T-cell (primary cell): ENCODE measurements at regions not wholly inside any gene's neighbourhood (a gene's known extent, or its start where the extent isn't known, plus 50 kb on each side); places are given as distances from the start of the nearest gene placed in this dataset.

Source experiments
- ATAC-seq, 4 experiments: fragments of 200-7000 bp in 3 of 4; fragments of 150-1000 bp in 1 of 4; cut with Tn5 transposase; replicated peaks in 1 of 4; 1 replicate in 3 of 4; 2 replicates in 1 of 4; pipeline ENCODE4 v1.10.0; 2021; ENCODE audit warnings: moderate library complexity in 3 of 4, mild to moderate bottlenecking in 2 of 4, moderate number of reproducible peaks in 1 of 4
- CTCF ChIA-PET, 2 donors: fragments of 300-600 bp; sonication (Branson Sonifier 250); formaldehyde crosslinking; loops; one replicate each; lab custom pipeline; 2022; ENCODE audit warnings: antibody characterized with exemption in 2 of 2; lab: Charles Lee
- POLR2A ChIA-PET, 2 donors: fragments of 300-600 bp; sonication (Branson Sonifier 250); formaldehyde crosslinking; loops; one replicate each; lab custom pipeline; 2022; ENCODE audit warnings: antibody characterized with exemption in 2 of 2; lab: Charles Lee
- DNase-seq, 35 experiments: peaks; one replicate each; pipeline versions ENCODE4 v3.0.0 to v3.0.0-alpha.2; 2013 to 2023
- H3K27ac ChIP-seq: one replicate; pipeline ENCODE4 v1.5.1; 2013; ENCODE audit warnings: low read length
- H3K27me3 ChIP-seq, 2 experiments: replicated peaks in 1 of 2; 1 replicate in 1 of 2; 2 replicates in 1 of 2; pipeline versions ENCODE4 v1.6.1 to v1.7.0; 2013; ENCODE audit warnings: low read length in 1 of 2, mixed read lengths in 1 of 2; ENCODE audit not compliant: control insufficient read depth in 2 of 2, insufficient read depth in 2 of 2; ENCODE audit errors: extremely low read depth in 1 of 2
- H3K36me3 ChIP-seq, 2 donors: 1 replicate in 1 of 2; 2 replicates in 1 of 2; pipeline versions ENCODE4 v1.6.1 to v1.7.0; 2013; ENCODE audit warnings: low read length in 1 of 2; ENCODE audit not compliant: control insufficient read depth in 2 of 2, insufficient read depth in 1 of 2; ENCODE audit errors: extremely low read depth in 1 of 2
- H3K4me1 ChIP-seq, 2 experiments: 1 replicate in 1 of 2; 2 replicates in 1 of 2; pipeline versions ENCODE4 v1.6.1 to v1.7.0; 2013; ENCODE audit warnings: low read length in 2 of 2, mixed read lengths in 1 of 2; ENCODE audit not compliant: insufficient read depth in 2 of 2, control insufficient read depth in 1 of 2; ENCODE audit errors: extremely low read depth in 1 of 2
- H3K4me3 ChIP-seq, 2 donors: 1 replicate in 1 of 2; 2 replicates in 1 of 2; pipeline versions ENCODE4 v1.5.1 to v1.7.0; 2013; ENCODE audit warnings: mild to moderate bottlenecking in 2 of 2, low read length in 1 of 2, moderate library complexity in 1 of 2; ENCODE audit not compliant: control insufficient read depth in 1 of 2; ENCODE audit errors: extremely low read depth in 1 of 2
- H3K9me3 ChIP-seq: 2 replicates; pipeline ENCODE4 v1.7.0; 2013
- H3K27ac Mint-ChIP-seq, 2 donors: one replicate each; pipeline ENCODE4 v1.8.0; 2020 to 2021; ENCODE audit warnings: mild to moderate bottlenecking in 2 of 2, mixed read lengths in 2 of 2
- H3K27me3 Mint-ChIP-seq, 2 donors: one replicate each; pipeline ENCODE4 v1.8.0; 2021 to 2022; ENCODE audit warnings: mixed read lengths in 2 of 2
- H3K36me3 Mint-ChIP-seq: one replicate; pipeline ENCODE4 v1.8.0; 2021; ENCODE audit warnings: mixed read lengths
- H3K4me1 Mint-ChIP-seq, 3 donors: one replicate each; pipeline ENCODE4 v1.8.0; 2020 to 2022; ENCODE audit warnings: mixed read lengths in 3 of 3, mild to moderate bottlenecking in 1 of 3
- H3K4me3 Mint-ChIP-seq, 3 donors: one replicate each; pipeline ENCODE4 v1.8.0; 2020 to 2022; ENCODE audit warnings: mild to moderate bottlenecking in 3 of 3, mixed read lengths in 3 of 3, moderate library complexity in 3 of 3
- H3K9me3 Mint-ChIP-seq, 3 donors: one replicate each; pipeline ENCODE4 v1.8.0; 2020 to 2022; ENCODE audit warnings: mixed read lengths in 3 of 3
- WGBS: methylation state at CpG from one replicate; pipeline ENCODE4 v1.1.5; 2013; ENCODE audit warnings: missing lambda C conversion rate; ENCODE audit not compliant: insufficient coverage; 5-methylcytosine and 5-hydroxymethylcytosine counted together

- CTCF ChIA-PET, result no interaction called here
- peaks cover 23% of the 10 kb centered on the region for H3K36me3 Mint-ChIP-seq
- no peak overlapping the region for H3K4me3 Mint-ChIP-seq
These were observed 128.1 kb downstream of the SLC25A47 start for GRCh38 chr14:100451264-100451663.

GRCh38 chr14:100453930-100454329, 130.8 kb downstream of the SLC25A47 start:
- Histone ChIP-seq H3K4me1 (no peaks in the 10 kb centered on the region), H3K4me3 (no peak overlapping the region), H3K9me3 (no peaks in the 10 kb centered on the region), H3K27me3 (no peaks in the 10 kb centered on the region), H3K36me3 (no peaks in the 10 kb centered on the region), H3K27ac (no peak overlapping the region)
- Mint-ChIP-seq H3K27me3 (no peaks in the 10 kb centered on the region), H3K9me3 (no peaks in the 10 kb centered on the region), H3K27ac (no peak overlapping the region), H3K36me3 (peaks cover 18% of the 10 kb centered on the region), H3K4me3 (no peak overlapping the region), H3K4me1 (no peaks in the 10 kb centered on the region)
- ChIA-PET POLR2A (no interaction called here), CTCF (no interaction called here)
- ATAC-seq, result no peak
- DNase-seq, result no peak
- WGBS, result no CpG with 5 or more reads among the region's 2 CpGs

More at GRCh38 chr14:100451264-100451663, 128.1 kb downstream of the SLC25A47 start:
- Histone ChIP-seq H3K27me3 (no peaks in the 10 kb centered on the region), H3K4me3 (no peak overlapping the region), H3K9me3 (no peaks in the 10 kb centered on the region), H3K27ac (no peak overlapping the region), H3K4me1 (peaks cover 0 to 9% of the 10 kb centered on the region in 2 experiments), H3K36me3 (no peaks in the 10 kb centered on the region)
- Mint-ChIP-seq H3K4me1 (peaks cover 5 to 8% (median 7%) of the 10 kb centered on the region in 3 donors), H3K9me3 (no peaks in the 10 kb centered on the region), H3K27me3 (no peaks in the 10 kb centered on the region), H3K27ac (no peak overlapping the region)
- DNase-seq, result no peak
- POLR2A ChIA-PET, result no interaction called here
- no peak for ATAC-seq
- WGBS, result 84% methylated on average over 4 of the region's 6 CpGs

- Histone ChIP-seq H3K36me3 (no peaks in the 10 kb centered on the region), H3K4me3 (no peak overlapping the region), H3K4me1 (no peaks in the 10 kb centered on the region), H3K27me3 (no peaks in the 10 kb centered on the region), H3K9me3 (no peaks in the 10 kb centered on the region), H3K27ac (no peak overlapping the region)
- ATAC-seq (no peak), DNase-seq (no peak)
- Mint-ChIP-seq H3K4me3 (no peak overlapping the region), H3K36me3 (peaks cover 18% of the 10 kb centered on the region), H3K4me1 (no peaks in the 10 kb centered on the region), H3K27me3 (no peaks in the 10 kb centered on the region), H3K9me3 (no peaks in the 10 kb centered on the region), H3K27ac (no peak overlapping the region)
- ChIA-PET POLR2A (no interaction called here), CTCF (no interaction called here)
- no CpG with 5 or more reads among the region's 1 CpG for WGBS
These were observed 131.3 kb downstream of the SLC25A47 start for GRCh38 chr14:100454437-100454836.

- peaks cover 0 to 14% (median 0%) of the 10 kb centered on the region in 3 donors for H3K4me1 Mint-ChIP-seq
- ChIA-PET CTCF (no interaction called here), POLR2A (no interaction called here)
- no peak overlapping the region for H3K4me3 Mint-ChIP-seq
- ATAC-seq (no peak), DNase-seq (no peak)
- no peak overlapping the region for H3K27ac Mint-ChIP-seq
- H3K27me3 Mint-ChIP-seq, result no peaks in the 10 kb centered on the region
- Histone ChIP-seq H3K9me3 (no peaks in the 10 kb centered on the region), H3K36me3 (peaks cover 0 to 3% of the 10 kb centered on the region in 2 donors), H3K4me1 (no peaks in the 10 kb centered on the region), H3K4me3 (no peak overlapping the region), H3K27ac (no peak overlapping the region), H3K27me3 (no peaks in the 10 kb centered on the region)
- no peaks in the 10 kb centered on the region for H3K9me3 Mint-ChIP-seq
- peaks cover 10% of the 10 kb centered on the region for H3K36me3 Mint-ChIP-seq
- WGBS, result 96% methylated on average over 3 of the region's 3 CpGs
These were observed 123.3 kb downstream of the BEGAIN start for GRCh38 chr14:100463937-100464336.

GRCh38 chr14:100466111-100466856, 120.9 kb downstream of the BEGAIN start:
- Histone ChIP-seq H3K4me1 (no peaks in the 10 kb centered on the region), H3K36me3 (peaks cover 0 to 5% of the 10 kb centered on the region in 2 donors), H3K27ac (no peak overlapping the region), H3K9me3 (no peaks in the 10 kb centered on the region), H3K27me3 (no peaks in the 10 kb centered on the region), H3K4me3 (no peak overlapping the region)
- Mint-ChIP-seq H3K27ac (no peak overlapping the region), H3K4me1 (peaks cover 2 to 22% (median 5%) of the 10 kb centered on the region in 3 donors), H3K4me3 (no peak overlapping the region), H3K36me3 (peaks cover 25% of the 10 kb centered on the region), H3K27me3 (no peaks in the 10 kb centered on the region), H3K9me3 (no peaks in the 10 kb centered on the region)
- DNase-seq (no peak), ATAC-seq (no peak)
- ChIA-PET CTCF (no interaction called here), POLR2A (no interaction called here)
- WGBS, result 86% methylated on average over 9 of the region's 9 CpGs

- Histone ChIP-seq H3K36me3 (peaks cover 0 to 5% of the 10 kb centered on the region in 2 donors), H3K27me3 (no peaks in the 10 kb centered on the region), H3K27ac (no peak overlapping the region), H3K4me1 (no peaks in the 10 kb centered on the region), H3K9me3 (no peaks in the 10 kb centered on the region), H3K4me3 (no peak overlapping the region)
- Mint-ChIP-seq H3K9me3 (no peaks in the 10 kb centered on the region), H3K36me3 (peaks cover 31% of the 10 kb centered on the region), H3K4me3 (no peak overlapping the region), H3K4me1 (peaks cover 2 to 22% (median 5%) of the 10 kb centered on the region in 3 donors), H3K27ac (no peak overlapping the region), H3K27me3 (no peaks in the 10 kb centered on the region)
- DNase-seq, result no peak
- ATAC-seq, result no peak
- CTCF ChIA-PET, result no interaction called here
- POLR2A ChIA-PET, result no interaction called here
- WGBS, result 90% methylated on average over 8 of the region's 11 CpGs
These were observed 120.0 kb downstream of the BEGAIN start for GRCh38 chr14:100467046-100467750.
